A673 (cell line): ENCODE measurements at regions not wholly inside any gene's neighbourhood (a gene's known extent, or its start where the extent isn't known, plus 50 kb on each side); places are given as distances from the start of the nearest gene placed in this dataset.

ENCODE experiments used
- BruUV-seq: library from RNA; stranded (reverse); fragments of 400-500 nt; replicated peaks from 2 replicates; lab custom pipeline; 2021; lab: Mats Ljungman, UMichigan
- CTCF ChIA-PET: fragments of 300-600 bp; sonication (Branson Sonifier 250); formaldehyde crosslinking; loops from one replicate; lab custom pipeline; 2022; ENCODE audit warnings: antibody characterized with exemption; lab: Charles Lee
- POLR2A ChIA-PET: fragments of 300-600 bp; sonication (Branson Sonifier 250); formaldehyde crosslinking; loops from one replicate; lab custom pipeline; 2022; ENCODE audit warnings: antibody characterized with exemption; ENCODE audit not compliant: low non-redundant PET; lab: Charles Lee
- DNase-seq: peaks from one replicate; pipeline ENCODE4 v3.0.0-alpha.2; 2015; ENCODE audit warnings: low spot score
- H3K27ac ChIP-seq: fragments of 200-600 bp; sonication (generic); 2 replicates; pipeline ENCODE4 v1.5.1; 2016; ENCODE audit warnings: mixed run types, low read depth, mild to moderate bottlenecking, mixed read lengths, antibody characterized with exemption, low read length; ENCODE audit not compliant: poor library complexity, severe bottlenecking
- H3K27me3 ChIP-seq: fragments of 200-600 bp; sonication (generic); replicated peaks from 2 replicates; pipeline ENCODE4 v1.6.1; 2017; ENCODE audit warnings: mixed run types, low read depth, mild to moderate bottlenecking, mixed read lengths, antibody characterized with exemption, low read length; ENCODE audit not compliant: insufficient read depth, poor library complexity
- H3K36me3 ChIP-seq: fragments of 200-600 bp; sonication (generic); 2 replicates; pipeline ENCODE4 v1.6.1; 2016; ENCODE audit warnings: mixed run types, mild to moderate bottlenecking, mixed read lengths, antibody characterized with exemption, low read length; ENCODE audit not compliant: insufficient read depth, poor library complexity, severe bottlenecking
- H3K4me1 ChIP-seq: fragments of 200-600 bp; sonication (generic); 2 replicates; pipeline ENCODE4 v1.6.1; 2017; ENCODE audit warnings: mixed run types, mild to moderate bottlenecking, mixed read lengths, antibody characterized with exemption, low read length; ENCODE audit not compliant: insufficient read depth, poor library complexity, severe bottlenecking
- H3K4me3 ChIP-seq: fragments of 200-600 bp; sonication (generic); 2 replicates; pipeline ENCODE4 v1.5.1; 2016; ENCODE audit warnings: low read depth, mixed run types, mild to moderate bottlenecking, mixed read lengths, low read length; ENCODE audit not compliant: poor library complexity, severe bottlenecking
- H3K9me3 ChIP-seq: fragments of 200-600 bp; sonication (generic); 2 replicates; pipeline ENCODE4 v1.6.1; 2016; ENCODE audit warnings: mixed run types, low read depth, mild to moderate bottlenecking, mixed read lengths, antibody characterized with exemption, low read length; ENCODE audit not compliant: poor library complexity, severe bottlenecking
- EZH2 ChIP-seq: fragments of 200-600 bp; sonication (generic); IDR thresholded peaks from 2 replicates; pipeline ENCODE4 v1.6.1; 2017; ENCODE audit warnings: borderline replicate concordance, low read depth, mild to moderate bottlenecking, mixed read lengths, antibody characterized with exemption, low read length; ENCODE audit not compliant: poor library complexity, severe bottlenecking
- intact Hi-C: fragments of 100-400 bp; cut with micrococcal nuclease; formaldehyde crosslinking; loops from one replicate; pipeline ENCODE4 v1.10.0; 2022; ENCODE audit not compliant: unreplicated experiment
- TF ChIP-seq, protein P1 (sequence below): fragments of 300-800, 200-600 bp; sonication (generic); conservative IDR thresholded peaks from 2 replicates; pipeline ENCODE4 v1.5.1; 2017; ENCODE audit warnings: low read depth, mild to moderate bottlenecking, antibody characterized with exemption, low read length, moderate library complexity, mixed read lengths

DNA sequence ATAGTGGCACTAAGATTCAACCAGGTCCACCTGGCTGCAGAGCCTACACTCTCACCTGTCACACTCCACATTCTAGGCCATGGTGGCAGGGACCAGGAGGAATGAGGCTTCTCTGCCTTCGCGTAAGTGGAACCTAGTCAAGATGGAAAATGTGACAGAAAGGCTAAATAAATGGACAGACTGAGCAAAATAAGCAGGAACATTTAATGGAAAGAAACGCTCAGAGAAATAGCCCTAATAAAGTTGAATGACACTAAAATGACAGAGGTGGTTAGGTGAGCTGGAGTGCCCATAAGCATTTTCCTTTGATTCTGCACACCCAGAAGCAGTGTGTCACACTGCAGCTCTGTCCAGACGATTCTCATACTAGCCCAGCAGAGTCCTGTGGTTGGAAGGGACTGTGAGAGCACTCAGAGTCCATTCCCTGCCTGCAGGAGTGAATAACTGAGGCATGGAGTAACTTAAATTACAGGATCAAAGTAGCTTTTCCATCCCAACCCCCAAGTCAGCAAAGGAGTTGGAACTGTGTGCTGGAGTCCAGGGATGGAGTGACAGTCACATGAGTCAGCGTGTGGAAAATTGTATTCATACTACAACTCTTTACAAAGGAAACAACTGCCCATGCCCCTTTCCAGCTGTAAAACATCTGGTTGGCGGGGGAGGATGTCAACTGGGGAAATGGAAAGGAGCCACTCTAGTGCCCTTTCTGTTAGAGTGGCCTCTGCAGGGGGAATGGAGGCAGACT is 105.4 kb upstream of the LGALSL start:
- DNase-seq, result no peak
- CTCF ChIA-PET, result no interaction called here
- TF ChIP-seq, protein P1, sequence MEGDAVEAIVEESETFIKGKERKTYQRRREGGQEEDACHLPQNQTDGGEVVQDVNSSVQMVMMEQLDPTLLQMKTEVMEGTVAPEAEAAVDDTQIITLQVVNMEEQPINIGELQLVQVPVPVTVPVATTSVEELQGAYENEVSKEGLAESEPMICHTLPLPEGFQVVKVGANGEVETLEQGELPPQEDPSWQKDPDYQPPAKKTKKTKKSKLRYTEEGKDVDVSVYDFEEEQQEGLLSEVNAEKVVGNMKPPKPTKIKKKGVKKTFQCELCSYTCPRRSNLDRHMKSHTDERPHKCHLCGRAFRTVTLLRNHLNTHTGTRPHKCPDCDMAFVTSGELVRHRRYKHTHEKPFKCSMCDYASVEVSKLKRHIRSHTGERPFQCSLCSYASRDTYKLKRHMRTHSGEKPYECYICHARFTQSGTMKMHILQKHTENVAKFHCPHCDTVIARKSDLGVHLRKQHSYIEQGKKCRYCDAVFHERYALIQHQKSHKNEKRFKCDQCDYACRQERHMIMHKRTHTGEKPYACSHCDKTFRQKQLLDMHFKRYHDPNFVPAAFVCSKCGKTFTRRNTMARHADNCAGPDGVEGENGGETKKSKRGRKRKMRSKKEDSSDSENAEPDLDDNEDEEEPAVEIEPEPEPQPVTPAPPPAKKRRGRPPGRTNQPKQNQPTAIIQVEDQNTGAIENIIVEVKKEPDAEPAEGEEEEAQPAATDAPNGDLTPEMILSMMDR, result no peak
- no peak for TF ChIP-seq EZH2
- Histone ChIP-seq H3K4me1 (no peaks in the 10 kb centered on the region), H3K36me3 (no peaks in the 10 kb centered on the region), H3K4me3 (no peak overlapping the region), H3K27me3 (no peaks in the 10 kb centered on the region), H3K27ac (no peak overlapping the region), H3K9me3 (no peaks in the 10 kb centered on the region)
- POLR2A ChIA-PET, result interaction anchor here (0.7 kb wide), 1 partner anchor 8 kb away, joined by 3 read pairs; no protein-coding TSS in a partner anchor
- intact Hi-C loops, result no loop called here
- no TSS peak for BruUV-seq

DNA sequence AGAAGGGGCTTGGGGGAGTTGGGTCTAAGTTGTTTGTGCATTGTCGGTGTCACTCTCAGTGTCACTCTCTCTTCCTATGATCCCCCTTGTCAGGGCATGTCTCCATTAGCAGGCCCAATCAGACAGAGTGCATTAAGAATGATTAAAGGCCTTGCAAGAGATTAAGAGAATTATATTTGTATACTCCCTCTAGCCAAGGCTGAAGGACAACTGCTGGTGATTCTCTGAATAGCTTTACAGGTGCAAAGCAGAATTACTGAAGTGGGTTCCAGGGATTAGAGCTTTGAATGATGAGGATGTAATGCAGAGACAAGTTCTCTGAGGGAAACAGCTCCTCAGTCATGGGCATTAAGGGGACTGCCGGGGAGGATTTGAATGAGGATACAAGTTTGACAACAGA is 104.8 kb upstream of the LGALSL start:
- ChIA-PET POLR2A (no interaction called here), CTCF (no interaction called here)
- Histone ChIP-seq H3K27me3 (no peaks in the 10 kb centered on the region), H3K27ac (no peak overlapping the region), H3K4me1 (no peaks in the 10 kb centered on the region), H3K4me3 (no peak overlapping the region), H3K9me3 (no peaks in the 10 kb centered on the region), H3K36me3 (no peaks in the 10 kb centered on the region)
- DNase-seq, result no peak
- TF ChIP-seq EZH2, result no peak
- TF ChIP-seq, protein P1, result no peak
- intact Hi-C loops, result no loop called here
- no TSS peak for BruUV-seq

DNA sequence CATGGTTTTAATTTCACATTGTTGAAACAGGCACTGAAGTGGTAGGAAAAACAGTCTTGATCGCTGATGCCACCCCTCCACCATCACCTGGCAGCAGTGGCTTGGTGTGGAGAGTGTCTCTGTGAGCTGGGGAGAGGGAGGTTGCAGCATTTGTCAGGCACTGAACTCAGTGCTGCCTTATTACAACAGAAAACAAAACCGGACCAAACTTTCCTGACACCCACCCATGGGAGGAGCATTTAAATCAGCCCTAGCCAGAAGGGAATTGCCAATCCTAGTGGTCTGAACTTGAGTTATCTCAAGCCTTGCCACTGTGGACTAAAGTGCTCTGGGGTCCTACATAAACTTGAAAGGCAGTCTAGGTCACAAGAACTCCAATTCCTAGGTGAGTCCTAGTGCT is 103.0 kb upstream of the LGALSL start:
- POLR2A ChIA-PET, result no interaction called here

More for the DNA sequence above, 103.0 kb upstream of the LGALSL start:
- no peak overlapping the region for H3K4me3 ChIP-seq
- intact Hi-C loops, result no loop called here
- TF ChIP-seq, protein P1, result no peak
- TF ChIP-seq EZH2, result no peak
- H3K36me3 ChIP-seq, result no peaks in the 10 kb centered on the region
- H3K27me3 ChIP-seq, result peaks cover 3% of the 10 kb centered on the region
- no peak overlapping the region for H3K27ac ChIP-seq
- DNase-seq, result no peak
- no TSS peak for BruUV-seq
- no peaks in the 10 kb centered on the region for H3K4me1 ChIP-seq
- H3K9me3 ChIP-seq, result no peaks in the 10 kb centered on the region
- CTCF ChIA-PET, result no interaction called here
